ENCODE measurements at regions not wholly inside any gene's neighbourhood (a gene's known extent, or its start where the extent isn't known, plus 50 kb on each side); places are given as distances from the start of the nearest gene placed in this dataset.

- CTCF ChIA-PET: no interaction called here
- no peak for DNase-seq (ENCODE audit: low read depth, low spot score)
- TF ChIP-seq, protein P1, sequence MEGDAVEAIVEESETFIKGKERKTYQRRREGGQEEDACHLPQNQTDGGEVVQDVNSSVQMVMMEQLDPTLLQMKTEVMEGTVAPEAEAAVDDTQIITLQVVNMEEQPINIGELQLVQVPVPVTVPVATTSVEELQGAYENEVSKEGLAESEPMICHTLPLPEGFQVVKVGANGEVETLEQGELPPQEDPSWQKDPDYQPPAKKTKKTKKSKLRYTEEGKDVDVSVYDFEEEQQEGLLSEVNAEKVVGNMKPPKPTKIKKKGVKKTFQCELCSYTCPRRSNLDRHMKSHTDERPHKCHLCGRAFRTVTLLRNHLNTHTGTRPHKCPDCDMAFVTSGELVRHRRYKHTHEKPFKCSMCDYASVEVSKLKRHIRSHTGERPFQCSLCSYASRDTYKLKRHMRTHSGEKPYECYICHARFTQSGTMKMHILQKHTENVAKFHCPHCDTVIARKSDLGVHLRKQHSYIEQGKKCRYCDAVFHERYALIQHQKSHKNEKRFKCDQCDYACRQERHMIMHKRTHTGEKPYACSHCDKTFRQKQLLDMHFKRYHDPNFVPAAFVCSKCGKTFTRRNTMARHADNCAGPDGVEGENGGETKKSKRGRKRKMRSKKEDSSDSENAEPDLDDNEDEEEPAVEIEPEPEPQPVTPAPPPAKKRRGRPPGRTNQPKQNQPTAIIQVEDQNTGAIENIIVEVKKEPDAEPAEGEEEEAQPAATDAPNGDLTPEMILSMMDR (IDR thresholded peaks at IDR 0.05; ENCODE audit: insufficient read depth, low read length, missing control alignments): no peak
- no peak overlapping the region for H3K4me3 ChIP-seq (ENCODE audit: low read depth, low read length)
- POLR2A ChIA-PET: no interaction called here
These were observed 519.6 kb downstream of the KLF5 start for GRCh38 chr13:73578251-73578875.

DNA sequence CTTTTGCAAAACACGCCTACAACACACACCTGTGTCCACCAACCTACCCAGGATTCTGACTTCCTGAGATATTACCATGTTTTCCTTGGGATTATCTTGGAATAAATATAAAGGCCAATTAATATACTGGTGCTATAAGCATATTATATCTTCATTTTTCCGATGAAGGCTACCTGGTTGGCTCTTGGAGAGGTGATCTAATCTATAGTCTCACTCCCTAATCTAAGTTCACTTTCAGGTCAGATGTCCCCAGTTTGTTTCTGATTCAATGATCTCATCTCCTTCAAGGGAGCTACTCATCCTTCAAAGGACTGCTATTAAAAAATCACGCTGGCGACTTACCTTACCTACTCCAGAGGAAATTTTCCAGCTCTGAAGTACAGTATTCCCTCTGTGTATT is 517.5 kb downstream of the KLF5 start:
- TF ChIP-seq, protein P1 (IDR thresholded peaks at IDR 0.05; ENCODE audit: insufficient read depth, low read length, missing control alignments): no peak
- no peak for DNase-seq (ENCODE audit: low read depth, low spot score)
- ChIA-PET POLR2A (no interaction called here), CTCF (no interaction called here)
- no peak overlapping the region for H3K4me3 ChIP-seq (ENCODE audit: low read depth, low read length)

GRCh38 chr13:73572824-73573223 is 514.0 kb downstream of the KLF5 start:
- ChIA-PET CTCF (no interaction called here), POLR2A (no interaction called here)
- H3K4me3 ChIP-seq (ENCODE audit: low read depth, low read length): no peak overlapping the region
- TF ChIP-seq, protein P1 (IDR thresholded peaks at IDR 0.05; ENCODE audit: insufficient read depth, low read length, missing control alignments): no peak
- no peak for DNase-seq (ENCODE audit: low read depth, low spot score)

DNA sequence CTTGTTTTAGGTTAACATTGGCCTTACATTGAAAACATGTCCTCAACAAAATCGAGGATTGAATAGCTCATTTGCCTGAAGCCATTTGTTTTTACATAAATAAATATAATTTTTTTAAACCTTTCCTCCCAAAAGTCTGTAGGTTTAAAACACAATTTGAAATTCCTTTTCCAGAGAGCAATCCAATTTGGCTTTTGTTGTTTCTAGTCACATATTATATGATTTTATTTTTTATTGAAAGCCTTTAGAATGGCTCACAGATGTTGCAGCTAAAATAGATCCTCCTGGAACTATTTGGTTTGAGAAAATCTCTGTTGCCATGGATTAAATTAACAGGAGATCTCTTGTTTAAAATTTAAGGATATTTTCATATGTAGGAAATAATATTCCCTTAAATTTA is 512.6 kb downstream of the KLF5 start:
- ChIA-PET POLR2A (no interaction called here), CTCF (interaction anchor here (1.4 kb wide), 1 partner anchor 8 kb away, joined by 3 read pairs; no protein-coding TSS in a partner anchor)
- no peak overlapping the region for H3K4me3 ChIP-seq (ENCODE audit: low read depth, low read length)
- TF ChIP-seq, protein P1 (IDR thresholded peaks at IDR 0.05; ENCODE audit: insufficient read depth, low read length, missing control alignments): no peak
- no peak for DNase-seq (ENCODE audit: low read depth, low spot score)

DNA sequence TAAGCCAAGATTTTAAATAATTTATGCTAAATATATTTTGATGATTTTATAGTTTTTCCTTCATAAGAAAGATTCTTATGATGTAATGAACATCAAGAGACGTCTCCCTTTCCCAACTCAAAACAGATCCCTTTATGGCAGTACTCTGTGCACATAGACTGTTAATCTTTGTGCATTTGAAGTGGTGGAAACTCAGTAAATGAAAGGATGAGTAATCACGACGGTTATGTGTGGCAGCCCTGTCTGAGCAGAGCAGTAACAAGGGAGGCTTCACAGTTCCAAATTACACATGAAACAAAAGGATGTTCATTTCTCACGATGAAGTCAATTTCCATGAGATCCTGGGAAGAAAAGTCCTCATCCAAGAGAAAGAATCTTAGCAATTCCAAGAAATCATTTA is 498.1 kb downstream of the KLF5 start:
- CTCF ChIA-PET: no interaction called here
- no peak overlapping the region for H3K4me3 ChIP-seq (ENCODE audit: low read depth, low read length)
- POLR2A ChIA-PET: no interaction called here
- TF ChIP-seq, protein P1 (IDR thresholded peaks at IDR 0.05; ENCODE audit: insufficient read depth, low read length, missing control alignments): no peak
- DNase-seq (ENCODE audit: low read depth, low spot score): no peak

DNA sequence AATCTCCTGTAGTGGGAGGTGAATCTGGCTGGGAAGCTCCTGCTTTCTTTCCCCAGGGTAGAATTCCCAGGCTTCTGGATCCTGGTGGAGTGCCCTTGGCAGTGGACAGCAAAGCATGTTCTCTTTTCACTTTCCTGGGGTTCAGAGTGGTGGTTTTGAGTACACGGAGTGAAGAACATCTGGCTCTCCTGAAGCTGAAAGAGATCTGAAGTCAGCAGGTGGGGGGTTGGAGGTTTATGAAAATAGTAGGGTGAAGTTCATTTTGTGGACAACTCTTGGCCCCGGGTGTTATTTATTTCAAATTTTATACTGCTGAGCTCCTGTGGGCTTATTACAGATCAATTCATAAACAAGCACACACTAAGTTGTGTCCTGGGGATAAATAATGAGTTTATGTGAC is 497.3 kb downstream of the KLF5 start:
- no peak overlapping the region for H3K4me3 ChIP-seq (ENCODE audit: low read depth, low read length)
- no peak for DNase-seq (ENCODE audit: low read depth, low spot score)
- TF ChIP-seq, protein P1 (IDR thresholded peaks at IDR 0.05; ENCODE audit: insufficient read depth, low read length, missing control alignments): no peak
- ChIA-PET CTCF (no interaction called here), POLR2A (no interaction called here)
